Panc1 (cell line): ENCODE measurements at regions not wholly inside any gene's neighbourhood (a gene's known extent, or its start where the extent isn't known, plus 50 kb on each side); places are given as distances from the start of the nearest gene placed in this dataset.

Experiments used
- ATAC-seq: fragments of 200-7000 bp; cut with Tn5 transposase; 2 replicates; pipeline ENCODE4 v1.9.1; 2020; ENCODE audit warnings: mild to moderate bottlenecking, moderate library complexity
- BruUV-seq: library from RNA; stranded (reverse); fragments of 400-500 nt; replicated peaks from 2 replicates; lab custom pipeline; 2021; lab: Mats Ljungman, UMichigan
- CTCF ChIA-PET: fragments of 300-600 bp; sonication (Branson Sonifier 250); formaldehyde crosslinking; loops from one replicate; lab custom pipeline; 2022; ENCODE audit warnings: antibody characterized with exemption; lab: Charles Lee
- POLR2A ChIA-PET: fragments of 300-600 bp; sonication (Branson Sonifier 250); formaldehyde crosslinking; loops from one replicate; lab custom pipeline; 2022; ENCODE audit warnings: antibody characterized with exemption; lab: Charles Lee
- DNase-seq: peaks from one replicate; pipeline ENCODE4 v3.0.0-alpha.2; 2010; ENCODE audit warnings: low read depth, low spot score
- H3K27ac ChIP-seq: 2 replicates; pipeline ENCODE4 v1.5.1; 2011; ENCODE audit warnings: mild to moderate bottlenecking, low read length, inconsistent platforms
- H3K27me3 ChIP-seq: fragments of 200-500 bp; sonication (Bioruptor generic); 2 replicates; pipeline ENCODE4 v1.6.0; 2014; ENCODE audit warnings: low read length, inconsistent platforms; ENCODE audit not compliant: control insufficient read depth, insufficient read depth
- H3K36me3 ChIP-seq: fragments of 200-500 bp; sonication (Bioruptor generic); 2 replicates; pipeline ENCODE4 v1.5.1; 2014; ENCODE audit warnings: inconsistent platforms, mild to moderate bottlenecking, low read length, moderate library complexity; ENCODE audit not compliant: control insufficient read depth, insufficient read depth
- H3K4me1 ChIP-seq: 2 replicates; pipeline ENCODE4 v1.5.1; 2011; ENCODE audit warnings: inconsistent platforms, mild to moderate bottlenecking, low read length, moderate library complexity; ENCODE audit not compliant: control insufficient read depth, insufficient read depth
- H3K4me3 ChIP-seq, 2 experiments: 2 replicates each; pipeline ENCODE4 v1.5.1; 2011 to 2012; ENCODE audit warnings: low read depth in 2 of 2, low read length in 2 of 2, mild to moderate bottlenecking in 2 of 2, inconsistent platforms in 1 of 2, moderate library complexity in 1 of 2
- H3K9me3 ChIP-seq: fragments of 200-500 bp; sonication (Bioruptor generic); 2 replicates; pipeline ENCODE4 v1.5.1; 2014; ENCODE audit warnings: low read depth, mild to moderate bottlenecking, inconsistent platforms, low read length, moderate library complexity; ENCODE audit not compliant: control insufficient read depth, insufficient read depth
- POLR2AphosphoS5 ChIP-seq: IDR thresholded peaks from 2 replicates; pipeline ENCODE4 v1.6.1; 2012; ENCODE audit warnings: mild to moderate bottlenecking, low read depth, low read length, moderate library complexity
- SIN3A ChIP-seq: IDR thresholded peaks from 2 replicates; pipeline ENCODE4 v1.6.1; 2012; ENCODE audit warnings: low read depth, mild to moderate bottlenecking, low read length, moderate library complexity, borderline replicate concordance; ENCODE audit not compliant: insufficient read depth
- TCF7L2 ChIP-seq: IDR thresholded peaks from 2 replicates; pipeline ENCODE4 v1.6.1; 2011; ENCODE audit warnings: mild to moderate bottlenecking, low read depth, low read length, inconsistent platforms
- in situ Hi-C: cut with HindIII; loops from 2 replicates; pipeline ENCODE4 v1.10.0; 2016; ENCODE audit warnings: low sequenced_read_pairs, low pct_unique_long_range_greater_than_20kb
- intact Hi-C: fragments of 100-400 bp; cut with micrococcal nuclease; formaldehyde crosslinking; loops from one replicate; pipeline ENCODE4 v1.10.0; 2022; ENCODE audit not compliant: unreplicated experiment
- TF ChIP-seq, protein P1 (sequence below): fragments of 450-650 bp; IDR thresholded peaks from 2 replicates; pipeline ENCODE4 v1.5.1; 2017; ENCODE audit warnings: mild to moderate bottlenecking
- TF ChIP-seq, protein P2 (sequence below), 2 experiments: IDR thresholded peaks; 2 replicates each; pipeline ENCODE4 v1.6.1; 2011 to 2012; ENCODE audit warnings: low read depth in 2 of 2, control low read depth in 1 of 2, low read length in 1 of 2, mild to moderate bottlenecking in 1 of 2, moderate library complexity in 1 of 2; ENCODE audit not compliant: insufficient read depth in 1 of 2

DNA sequence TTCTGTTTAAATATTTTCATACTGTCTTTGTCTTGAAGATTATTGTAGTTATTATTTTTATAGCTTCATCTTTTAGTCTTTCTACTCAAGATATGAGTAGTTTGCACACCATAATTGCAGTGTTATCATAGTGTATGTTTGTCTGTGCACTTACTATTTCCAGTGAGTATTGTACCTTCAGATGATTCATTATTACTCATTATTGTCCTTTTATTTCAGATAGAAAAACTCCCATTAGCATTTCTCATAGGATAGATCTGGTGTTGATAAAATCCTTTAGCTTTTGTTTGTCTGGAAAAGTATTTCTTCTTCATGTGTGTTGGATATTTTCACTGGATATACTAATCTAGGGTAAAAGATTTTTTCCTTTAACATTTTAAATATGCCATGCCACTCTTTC, 646.2 kb upstream of the GRM3 start:
- H3K27ac ChIP-seq, result no peak overlapping the region
- no peaks in the 10 kb centered on the region for H3K27me3 ChIP-seq
- intact Hi-C loops, result no loop called here
- H3K4me3 ChIP-seq, result no peak overlapping the region
- no peaks in the 10 kb centered on the region for H3K4me1 ChIP-seq
- no peaks in the 10 kb centered on the region for H3K36me3 ChIP-seq
- no peak for DNase-seq
- in situ Hi-C loops, result no loop called here
- TF ChIP-seq TCF7L2 (no peak), POLR2AphosphoS5 (no peak), SIN3A (no peak)
- TF ChIP-seq, protein P1, sequence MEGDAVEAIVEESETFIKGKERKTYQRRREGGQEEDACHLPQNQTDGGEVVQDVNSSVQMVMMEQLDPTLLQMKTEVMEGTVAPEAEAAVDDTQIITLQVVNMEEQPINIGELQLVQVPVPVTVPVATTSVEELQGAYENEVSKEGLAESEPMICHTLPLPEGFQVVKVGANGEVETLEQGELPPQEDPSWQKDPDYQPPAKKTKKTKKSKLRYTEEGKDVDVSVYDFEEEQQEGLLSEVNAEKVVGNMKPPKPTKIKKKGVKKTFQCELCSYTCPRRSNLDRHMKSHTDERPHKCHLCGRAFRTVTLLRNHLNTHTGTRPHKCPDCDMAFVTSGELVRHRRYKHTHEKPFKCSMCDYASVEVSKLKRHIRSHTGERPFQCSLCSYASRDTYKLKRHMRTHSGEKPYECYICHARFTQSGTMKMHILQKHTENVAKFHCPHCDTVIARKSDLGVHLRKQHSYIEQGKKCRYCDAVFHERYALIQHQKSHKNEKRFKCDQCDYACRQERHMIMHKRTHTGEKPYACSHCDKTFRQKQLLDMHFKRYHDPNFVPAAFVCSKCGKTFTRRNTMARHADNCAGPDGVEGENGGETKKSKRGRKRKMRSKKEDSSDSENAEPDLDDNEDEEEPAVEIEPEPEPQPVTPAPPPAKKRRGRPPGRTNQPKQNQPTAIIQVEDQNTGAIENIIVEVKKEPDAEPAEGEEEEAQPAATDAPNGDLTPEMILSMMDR, result no peak
- TF ChIP-seq, protein P2, sequence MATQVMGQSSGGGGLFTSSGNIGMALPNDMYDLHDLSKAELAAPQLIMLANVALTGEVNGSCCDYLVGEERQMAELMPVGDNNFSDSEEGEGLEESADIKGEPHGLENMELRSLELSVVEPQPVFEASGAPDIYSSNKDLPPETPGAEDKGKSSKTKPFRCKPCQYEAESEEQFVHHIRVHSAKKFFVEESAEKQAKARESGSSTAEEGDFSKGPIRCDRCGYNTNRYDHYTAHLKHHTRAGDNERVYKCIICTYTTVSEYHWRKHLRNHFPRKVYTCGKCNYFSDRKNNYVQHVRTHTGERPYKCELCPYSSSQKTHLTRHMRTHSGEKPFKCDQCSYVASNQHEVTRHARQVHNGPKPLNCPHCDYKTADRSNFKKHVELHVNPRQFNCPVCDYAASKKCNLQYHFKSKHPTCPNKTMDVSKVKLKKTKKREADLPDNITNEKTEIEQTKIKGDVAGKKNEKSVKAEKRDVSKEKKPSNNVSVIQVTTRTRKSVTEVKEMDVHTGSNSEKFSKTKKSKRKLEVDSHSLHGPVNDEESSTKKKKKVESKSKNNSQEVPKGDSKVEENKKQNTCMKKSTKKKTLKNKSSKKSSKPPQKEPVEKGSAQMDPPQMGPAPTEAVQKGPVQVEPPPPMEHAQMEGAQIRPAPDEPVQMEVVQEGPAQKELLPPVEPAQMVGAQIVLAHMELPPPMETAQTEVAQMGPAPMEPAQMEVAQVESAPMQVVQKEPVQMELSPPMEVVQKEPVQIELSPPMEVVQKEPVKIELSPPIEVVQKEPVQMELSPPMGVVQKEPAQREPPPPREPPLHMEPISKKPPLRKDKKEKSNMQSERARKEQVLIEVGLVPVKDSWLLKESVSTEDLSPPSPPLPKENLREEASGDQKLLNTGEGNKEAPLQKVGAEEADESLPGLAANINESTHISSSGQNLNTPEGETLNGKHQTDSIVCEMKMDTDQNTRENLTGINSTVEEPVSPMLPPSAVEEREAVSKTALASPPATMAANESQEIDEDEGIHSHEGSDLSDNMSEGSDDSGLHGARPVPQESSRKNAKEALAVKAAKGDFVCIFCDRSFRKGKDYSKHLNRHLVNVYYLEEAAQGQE (IDR thresholded peaks at IDR 0.05; ENCODE audit: insufficient read depth in 1 of 2, low read depth in 2 of 2, low read length in 1 of 2), result no peak
- ATAC-seq, result no peak
- POLR2A ChIA-PET, result no interaction called here
- BruUV-seq, result no TSS peak
- CTCF ChIA-PET, result no interaction called here
- H3K9me3 ChIP-seq, result peaks cover 9% of the 10 kb centered on the region; the same call in 1 of the 2 replicates

GRCh38 chr7:85995101-85995500, 648.6 kb upstream of the GRM3 start:
- ChIA-PET CTCF (no interaction called here), POLR2A (no interaction called here)
- no peaks in the 10 kb centered on the region for H3K27me3 ChIP-seq
- H3K9me3 ChIP-seq, result no peaks in the 10 kb centered on the region
- no TSS peak for BruUV-seq
- H3K36me3 ChIP-seq, result no peaks in the 10 kb centered on the region
- no peak for DNase-seq
- no peak overlapping the region for H3K27ac ChIP-seq
- in situ Hi-C loops (no loop called here), intact Hi-C loops (no loop called here)
- TF ChIP-seq POLR2AphosphoS5, result no peak
- TF ChIP-seq, protein P2 (IDR thresholded peaks at IDR 0.05; ENCODE audit: insufficient read depth in 1 of 2, low read depth in 2 of 2, low read length in 1 of 2), result no peak
- TF ChIP-seq TCF7L2, result no peak
- TF ChIP-seq SIN3A, result no peak
- TF ChIP-seq, protein P1, result no peak
- no peak for ATAC-seq
- no peak overlapping the region for H3K4me3 ChIP-seq
- H3K4me1 ChIP-seq, result no peaks in the 10 kb centered on the region
